Natural killer cell treated with Interleukin-12 subunit alpha and Interleukin-12 subunit beta and Interleukin-15 and Interleukin-18, amount 100 ng/mL, for 72 hours (primary cell): ENCODE measurements at regions not wholly inside any gene's neighbourhood (a gene's known extent, or its start where the extent isn't known, plus 50 kb on each side); places are given as distances from the start of the nearest gene placed in this dataset.
"Not testable (repeated sequence)": the region's sequence is repeated elsewhere in the genome, so short reads cannot be mapped to it uniquely, and the experiment has no call there.

Source experiments
- ATAC-seq, 2 donors: fragments of 150-1000 bp; cut with Tn5 transposase in 1 of 2; sonication (Bioruptor Pico), chemical (Tn5 transposase) in 1 of 2; 2 replicates each; pipeline ENCODE4 v1.10.0; 2021
- DNase-seq: peaks from one replicate; pipeline ENCODE4 v3.0.0; 2022; ENCODE audit warnings: low spot score
- H3K27ac Mint-ChIP-seq, 2 donors: 1 replicate in 1 of 2; 2 replicates in 1 of 2; pipeline ENCODE4 v1.8.0; 2022; ENCODE audit warnings: mixed read lengths in 2 of 2, mild to moderate bottlenecking in 1 of 2, moderate library complexity in 1 of 2
- H3K27me3 Mint-ChIP-seq, 2 donors: 1 replicate in 1 of 2; 2 replicates in 1 of 2; pipeline ENCODE4 v1.8.0; 2022; ENCODE audit warnings: mixed read lengths in 2 of 2
- H3K36me3 Mint-ChIP-seq: one replicate; pipeline ENCODE4 v1.8.0; 2022; ENCODE audit warnings: mixed read lengths
- H3K4me1 Mint-ChIP-seq, 2 donors: 1 replicate in 1 of 2; 2 replicates in 1 of 2; pipeline ENCODE4 v1.8.0; 2022; ENCODE audit warnings: low read depth in 2 of 2, mixed read lengths in 2 of 2, mild to moderate bottlenecking in 1 of 2
- H3K4me3 Mint-ChIP-seq: one replicate; pipeline ENCODE4 v1.8.0; 2022; ENCODE audit warnings: mixed read lengths
- H3K9me3 Mint-ChIP-seq: 2 replicates; pipeline ENCODE4 v1.8.0; 2022; ENCODE audit warnings: mixed read lengths

DNA sequence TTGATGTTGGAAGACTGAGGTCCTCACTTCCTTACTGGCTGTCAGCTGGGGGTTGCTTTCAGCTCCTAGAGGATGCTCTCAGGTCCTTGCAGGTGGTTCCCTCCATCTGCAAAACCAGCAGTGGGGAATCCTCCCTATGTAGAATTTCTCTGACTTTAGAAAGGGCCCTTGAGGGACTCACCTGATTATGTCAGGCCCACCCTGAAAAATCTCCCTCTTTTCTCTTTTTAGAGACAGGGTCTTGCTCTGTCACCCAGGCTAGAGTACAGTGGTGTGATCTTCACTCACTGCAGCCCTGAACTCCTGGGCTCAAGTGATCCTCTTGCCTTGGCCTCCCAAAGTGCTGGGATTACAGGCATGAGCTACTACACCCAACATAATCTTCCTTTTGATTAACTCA lies 102.9 kb upstream of the MCHR2 start:
- H3K9me3 Mint-ChIP-seq, result no peaks in the 10 kb centered on the region
- peaks cover 2 to 6% of the 10 kb centered on the region in 2 donors for H3K27me3 Mint-ChIP-seq
- no peak for DNase-seq
- no peaks in the 10 kb centered on the region for H3K4me1 Mint-ChIP-seq
- no peaks in the 10 kb centered on the region for H3K36me3 Mint-ChIP-seq
- no peak for ATAC-seq
- H3K27ac Mint-ChIP-seq, result no peak overlapping the region
- H3K4me3 Mint-ChIP-seq, result no peak overlapping the region

DNA sequence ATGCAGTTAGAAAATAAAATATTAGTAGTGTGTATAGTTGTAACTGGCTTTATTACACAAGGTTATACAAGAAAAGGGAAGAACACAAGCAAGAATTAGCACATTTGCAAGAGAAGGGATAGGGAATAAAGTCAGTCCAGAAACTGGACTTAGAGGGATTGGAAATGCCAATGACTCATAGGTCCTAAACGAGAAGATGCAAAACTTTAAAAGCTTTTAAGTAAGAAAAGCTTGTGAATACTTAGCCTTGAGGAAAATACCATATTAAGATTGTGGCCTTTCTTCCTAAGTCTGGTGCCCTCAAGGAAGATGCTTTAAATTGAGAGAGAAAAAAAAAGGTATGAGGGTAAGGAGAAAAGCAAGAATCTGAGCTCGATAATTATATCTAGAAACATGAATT lies 102.3 kb upstream of the MCHR2 start:
- H3K27ac Mint-ChIP-seq, result no peak overlapping the region
- DNase-seq (no peak), ATAC-seq (no peak)
- no peaks in the 10 kb centered on the region for H3K4me1 Mint-ChIP-seq
- no peaks in the 10 kb centered on the region for H3K36me3 Mint-ChIP-seq
- peaks cover 2 to 6% of the 10 kb centered on the region in 2 donors for H3K27me3 Mint-ChIP-seq
- H3K4me3 Mint-ChIP-seq, result no peak overlapping the region
- H3K9me3 Mint-ChIP-seq, result no peaks in the 10 kb centered on the region

DNA sequence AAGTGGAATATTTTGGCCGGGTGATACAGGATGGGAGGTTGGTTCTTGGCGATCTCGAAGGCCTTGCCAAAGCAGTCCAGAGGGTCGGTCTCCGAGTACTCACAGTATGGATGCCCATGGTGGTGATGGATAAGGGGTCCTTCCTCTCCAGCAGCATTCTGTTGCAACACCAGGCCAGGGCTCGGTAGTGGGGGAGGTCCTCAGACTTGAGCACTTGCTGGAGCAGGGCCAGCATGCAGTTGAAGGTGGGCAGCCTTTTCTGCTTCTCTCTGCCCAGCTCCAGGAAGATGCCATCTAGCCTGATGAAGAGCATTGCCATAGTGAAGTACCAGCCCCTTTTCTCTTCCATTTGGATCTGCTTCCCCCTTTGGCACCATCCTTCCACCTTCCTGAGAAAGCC lies 99.4 kb upstream of the MCHR2 start:
- Mint-ChIP-seq H3K27me3 (peaks cover 0 to 2% of the 10 kb centered on the region in 2 donors), H3K36me3 (no peaks in the 10 kb centered on the region), H3K27ac (no peak overlapping the region), H3K9me3 (no peaks in the 10 kb centered on the region), H3K4me1 (no peaks in the 10 kb centered on the region), H3K4me3 (no peak overlapping the region)
- ATAC-seq (no peak), DNase-seq (no peak)

DNA sequence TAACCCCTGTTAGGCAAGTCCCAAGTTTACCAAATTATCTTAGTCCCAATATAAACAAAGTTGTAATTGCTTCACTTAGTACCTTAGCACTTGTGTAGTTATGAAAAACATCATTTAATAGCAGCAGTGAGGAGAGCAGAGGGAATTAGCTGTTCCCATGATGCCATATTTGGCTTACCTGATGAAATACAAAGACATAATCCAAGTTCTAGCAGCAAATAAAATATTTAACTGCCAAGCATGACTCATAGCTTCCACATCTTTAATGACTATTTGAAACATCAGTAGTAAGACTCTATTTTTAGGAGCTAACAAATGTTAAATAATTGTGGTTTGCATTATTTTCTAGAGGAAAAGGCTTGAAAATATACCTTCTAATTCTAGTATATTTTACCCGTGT lies 94.0 kb upstream of the MCHR2 start:
- no peak overlapping the region for H3K27ac Mint-ChIP-seq

DNA sequence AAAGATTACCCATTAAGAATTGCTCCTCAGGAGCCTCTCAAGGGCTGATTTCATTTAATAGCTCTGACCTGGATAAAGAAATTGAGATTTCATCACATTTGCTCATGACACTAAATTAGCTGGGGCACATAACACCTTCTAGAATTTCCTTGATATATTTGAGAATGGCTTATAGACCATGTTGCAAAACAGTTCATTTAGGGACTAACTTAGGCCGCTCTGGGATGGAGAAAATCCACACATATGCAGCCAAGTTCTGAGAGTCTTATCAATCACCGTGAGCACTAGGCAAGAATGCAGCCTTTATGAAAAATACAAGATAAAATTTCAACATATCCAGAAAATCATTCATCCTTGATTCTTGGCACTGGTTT lies 91.0 kb upstream of the MCHR2 start:
- H3K9me3 Mint-ChIP-seq, result no peaks in the 10 kb centered on the region
- H3K4me1 Mint-ChIP-seq, result no peaks in the 10 kb centered on the region
- H3K27me3 Mint-ChIP-seq, result no peaks in the 10 kb centered on the region
- H3K4me3 Mint-ChIP-seq, result no peak overlapping the region
- H3K36me3 Mint-ChIP-seq, result no peaks in the 10 kb centered on the region
- no peak overlapping the region for H3K27ac Mint-ChIP-seq
- ATAC-seq, result no peak
- no peak for DNase-seq

More for the DNA sequence above, 94.0 kb upstream of the MCHR2 start:
- Mint-ChIP-seq H3K4me1 (no peaks in the 10 kb centered on the region), H3K36me3 (no peaks in the 10 kb centered on the region), H3K9me3 (no peaks in the 10 kb centered on the region), H3K4me3 (no peak overlapping the region), H3K27me3 (no peaks in the 10 kb centered on the region)
- DNase-seq (no peak), ATAC-seq (no peak)

DNA sequence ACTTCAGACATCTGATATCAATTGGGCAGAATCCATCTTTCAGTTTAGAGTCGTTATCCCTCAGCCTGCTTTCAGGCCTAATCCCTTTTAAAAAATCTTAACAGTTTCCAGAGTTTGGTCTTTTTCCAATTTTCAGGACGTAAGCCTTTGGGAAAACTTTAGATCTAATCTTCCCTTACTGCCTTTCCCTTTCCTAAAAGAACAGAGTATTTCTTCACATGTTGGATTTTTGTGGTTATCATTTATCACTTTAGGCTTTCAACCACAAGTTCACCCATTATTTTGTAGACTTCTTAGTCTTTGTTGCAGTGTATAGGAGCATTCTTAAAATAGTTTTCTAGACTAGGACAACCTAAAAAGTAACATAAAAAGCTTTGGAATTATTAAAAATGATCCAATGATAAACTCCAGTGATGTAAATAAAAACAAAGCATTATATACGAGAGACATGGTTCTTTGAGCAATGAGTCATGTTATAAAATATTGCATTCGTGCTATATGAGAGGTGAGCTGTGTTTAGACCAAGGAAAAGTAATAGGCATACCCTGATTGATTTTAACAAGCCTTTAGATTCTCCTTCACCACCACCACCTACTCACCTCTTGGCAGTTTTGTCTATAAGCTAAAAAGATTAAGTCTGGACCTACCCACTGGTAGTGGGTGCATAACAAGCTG lies 90.4 kb upstream of the MCHR2 start:
- H3K27me3 Mint-ChIP-seq, result no peaks in the 10 kb centered on the region
- H3K9me3 Mint-ChIP-seq, result no peaks in the 10 kb centered on the region
- ATAC-seq (no peak), DNase-seq (no peak)
- no peaks in the 10 kb centered on the region for H3K4me1 Mint-ChIP-seq
- no peak overlapping the region for H3K4me3 Mint-ChIP-seq
- H3K27ac Mint-ChIP-seq, result no peak overlapping the region
- H3K36me3 Mint-ChIP-seq, result no peaks in the 10 kb centered on the region

DNA sequence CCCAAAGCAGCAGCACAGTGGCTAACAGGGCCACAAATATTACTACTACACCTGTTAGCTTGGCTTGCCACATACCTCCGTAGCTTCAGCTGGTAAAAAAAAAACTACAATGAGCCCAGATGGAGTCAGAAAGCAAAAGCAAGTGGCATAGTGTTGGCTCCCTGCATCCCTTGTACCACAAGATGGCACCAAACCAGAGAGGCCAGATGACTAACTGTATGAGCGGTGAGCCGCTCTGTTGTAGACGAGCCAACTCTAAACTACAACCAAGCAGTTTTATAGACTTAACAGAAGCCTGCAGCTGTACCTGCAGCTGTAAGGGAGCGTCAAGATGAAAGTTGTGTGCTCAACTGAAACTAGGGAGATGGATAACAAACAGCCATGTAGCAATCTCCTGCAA lies 84.5 kb upstream of the MCHR2 start:
- no peak for ATAC-seq
- H3K27me3 Mint-ChIP-seq, result peaks cover 0 to 17% of the 10 kb centered on the region in 2 donors
- H3K27ac Mint-ChIP-seq, result no peak overlapping the region
- no peak for DNase-seq
- no peaks in the 10 kb centered on the region for H3K4me1 Mint-ChIP-seq
- no peak overlapping the region for H3K4me3 Mint-ChIP-seq
- peaks cover 2% of the 10 kb centered on the region for H3K9me3 Mint-ChIP-seq
- no peaks in the 10 kb centered on the region for H3K36me3 Mint-ChIP-seq

DNA sequence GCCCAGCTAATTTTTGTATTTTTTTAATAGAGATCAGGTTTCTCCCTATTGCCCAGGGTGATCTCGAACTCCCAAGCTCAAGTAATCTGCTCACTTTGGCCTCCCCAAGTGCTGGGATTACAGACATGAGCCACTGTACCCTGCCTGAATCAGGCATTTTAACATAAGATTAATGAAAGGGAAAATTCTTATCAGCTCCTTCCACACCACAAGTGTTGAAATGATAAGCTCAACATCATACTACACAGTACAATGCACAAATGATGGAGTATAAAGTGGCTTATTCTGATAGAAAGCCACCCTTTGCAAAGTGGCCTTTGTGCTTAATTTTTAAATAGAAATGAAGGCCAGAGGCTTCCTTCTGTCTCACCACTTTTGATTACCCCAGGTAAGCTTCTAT lies 71.3 kb upstream of the MCHR2 start:
- ATAC-seq (no peak), DNase-seq (no peak)
- no peaks in the 10 kb centered on the region for H3K27me3 Mint-ChIP-seq
- peaks cover 12% of the 10 kb centered on the region for H3K9me3 Mint-ChIP-seq
- no peak overlapping the region for H3K27ac Mint-ChIP-seq
- no peaks in the 10 kb centered on the region for H3K4me1 Mint-ChIP-seq
- peaks cover 8% of the 10 kb centered on the region for H3K36me3 Mint-ChIP-seq
- no peak overlapping the region for H3K4me3 Mint-ChIP-seq

DNA sequence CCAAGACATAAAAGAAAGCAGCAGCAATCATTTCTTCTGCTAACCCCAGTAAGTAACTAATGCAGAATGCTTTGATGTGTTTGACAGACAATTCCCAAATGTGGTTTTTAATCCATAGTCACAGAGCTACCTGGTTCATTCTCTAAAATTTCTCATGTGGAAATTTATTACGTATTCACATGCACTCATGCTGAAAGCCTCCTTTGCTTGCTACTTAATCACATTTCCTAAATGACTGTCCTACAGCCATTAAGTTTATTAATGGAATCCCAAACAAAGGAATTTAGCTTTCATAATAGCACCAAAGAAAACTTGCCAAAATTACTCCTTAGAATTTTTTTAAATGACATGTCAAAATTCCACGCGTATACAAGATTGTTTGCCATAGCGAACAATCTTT lies 68.6 kb upstream of the MCHR2 start:
- no peak for DNase-seq
- Mint-ChIP-seq H3K27ac (no peak overlapping the region), H3K4me1 (no peaks in the 10 kb centered on the region), H3K36me3 (no peaks in the 10 kb centered on the region), H3K9me3 (peaks cover 9% of the 10 kb centered on the region), H3K4me3 (no peak overlapping the region), H3K27me3 (peaks cover 0 to 7% of the 10 kb centered on the region in 2 donors)
- ATAC-seq, result no peak

DNA sequence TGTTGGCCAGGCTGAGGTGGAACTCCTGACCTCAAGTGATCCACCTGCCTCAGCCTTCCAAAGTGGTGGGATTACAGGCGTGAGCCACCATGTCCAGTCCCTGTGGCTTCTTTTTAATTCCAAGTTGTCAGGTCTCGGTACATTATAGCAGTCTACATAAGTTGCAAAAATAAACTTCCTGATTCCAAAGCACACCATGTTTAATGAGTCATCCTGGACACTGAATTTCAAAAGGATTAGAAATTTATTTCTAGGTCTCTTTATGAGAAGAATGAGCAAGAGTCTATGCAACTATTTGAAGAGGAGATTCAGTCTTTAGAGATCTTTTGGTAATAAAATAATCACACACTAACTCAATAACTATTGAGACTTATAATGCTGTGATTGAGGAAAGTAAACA lies 63.9 kb upstream of the MCHR2 start:
- Mint-ChIP-seq H3K4me3 (no peak overlapping the region), H3K27ac (no peak overlapping the region), H3K9me3 (peaks cover 12% of the 10 kb centered on the region), H3K4me1 (no peaks in the 10 kb centered on the region), H3K27me3 (peaks cover 0 to 7% of the 10 kb centered on the region in 2 donors), H3K36me3 (no peaks in the 10 kb centered on the region)
- ATAC-seq (no peak), DNase-seq (no peak)

DNA sequence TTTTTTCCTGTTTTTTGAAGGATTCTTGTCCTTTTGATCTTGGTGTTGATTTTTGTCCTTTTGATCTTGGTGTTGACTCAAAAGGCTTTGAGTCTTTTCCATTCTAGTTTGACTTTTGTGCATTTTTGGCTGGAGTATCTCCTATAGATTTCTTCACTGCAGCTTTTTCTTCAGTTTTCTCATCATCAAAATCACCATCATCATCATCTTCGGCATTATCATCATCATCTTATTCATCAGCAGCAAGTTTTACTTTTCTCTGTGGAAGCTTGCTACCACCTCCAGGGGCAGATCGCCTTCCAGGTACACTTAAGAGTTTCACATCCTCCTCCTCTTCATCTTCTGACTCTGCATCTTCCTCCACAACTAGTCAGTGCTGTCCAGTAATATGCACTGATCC lies 56.5 kb upstream of the MCHR2 start:
- Mint-ChIP-seq H3K4me3 (no peak overlapping the region), H3K27ac (no peak overlapping the region), H3K4me1 (no peaks in the 10 kb centered on the region), H3K9me3 (peaks cover 7% of the 10 kb centered on the region), H3K36me3 (no peaks in the 10 kb centered on the region), H3K27me3 (no peaks in the 10 kb centered on the region)
- DNase-seq (no peak), ATAC-seq (no peak)

DNA sequence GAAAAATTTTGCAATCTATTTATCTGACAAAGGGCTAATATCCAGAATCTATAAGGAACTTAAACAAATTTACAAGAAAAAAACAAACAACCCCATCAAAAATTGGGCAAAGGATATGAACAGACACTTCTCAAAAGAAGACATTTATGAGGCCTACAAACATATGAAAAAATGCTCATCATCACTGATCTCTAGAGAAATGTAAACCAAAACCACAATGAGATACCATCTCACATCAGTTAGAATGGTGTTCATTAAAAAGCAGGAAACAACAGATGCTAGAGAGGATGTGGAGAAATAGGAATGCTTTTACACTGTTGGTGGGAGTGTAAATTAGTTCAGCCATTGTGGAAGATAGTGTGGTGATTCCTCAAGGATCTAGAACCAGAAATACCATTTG lies 49.9 kb upstream of the MCHR2 start:
- not testable (repeated sequence) for H3K9me3 Mint-ChIP-seq, H3K4me1 Mint-ChIP-seq, H3K4me3 Mint-ChIP-seq, H3K27me3 Mint-ChIP-seq, H3K27ac Mint-ChIP-seq, ATAC-seq, H3K36me3 Mint-ChIP-seq, DNase-seq
